ENCODE measurements at regions not wholly inside any gene's neighbourhood (a gene's known extent, or its start where the extent isn't known, plus 50 kb on each side); places are given as distances from the start of the nearest gene placed in this dataset.

DNA sequence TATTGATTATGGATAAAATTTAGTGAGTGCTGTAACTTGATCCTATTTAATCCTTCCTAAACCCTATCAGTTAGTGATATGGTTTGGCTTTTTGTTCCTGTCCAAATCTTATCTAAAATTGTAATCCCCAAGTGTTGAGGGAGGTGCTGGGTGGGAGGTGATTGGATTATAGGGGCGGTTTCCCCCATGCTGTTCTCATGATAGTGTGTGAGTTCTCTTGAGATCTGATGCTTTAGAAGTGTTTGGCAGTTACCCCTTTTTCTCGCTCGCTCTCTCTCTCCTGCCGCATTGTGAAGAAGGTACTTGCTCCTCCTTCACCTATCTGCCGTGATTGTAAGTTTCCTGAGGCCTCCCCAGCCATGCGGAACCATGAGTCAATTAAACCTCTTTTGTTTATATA is 134.0 kb upstream of the SUCLG2 start:
- TF ChIP-seq ESRRG (CRISPR knock-in tag; IDR thresholded peaks at IDR 0.05) (no peak), BACH2 (CRISPR knock-in tag; IDR thresholded peaks at IDR 0.05; ENCODE audit: borderline replicate concordance) (no peak), GLIS3 (CRISPR knock-in tag; IDR thresholded peaks at IDR 0.05) (no peak), TOX (CRISPR knock-in tag; IDR thresholded peaks at IDR 0.05; ENCODE audit: borderline replicate concordance) (no peak), TCF4 (CRISPR knock-in tag; IDR thresholded peaks at IDR 0.05; ENCODE audit: borderline replicate concordance) (no peak), ZNF565 (CRISPR knock-in tag; conservative IDR thresholded peaks at IDR 0.05; ENCODE audit: low read depth) (no peak)
- TF ChIP-seq, protein P1, sequence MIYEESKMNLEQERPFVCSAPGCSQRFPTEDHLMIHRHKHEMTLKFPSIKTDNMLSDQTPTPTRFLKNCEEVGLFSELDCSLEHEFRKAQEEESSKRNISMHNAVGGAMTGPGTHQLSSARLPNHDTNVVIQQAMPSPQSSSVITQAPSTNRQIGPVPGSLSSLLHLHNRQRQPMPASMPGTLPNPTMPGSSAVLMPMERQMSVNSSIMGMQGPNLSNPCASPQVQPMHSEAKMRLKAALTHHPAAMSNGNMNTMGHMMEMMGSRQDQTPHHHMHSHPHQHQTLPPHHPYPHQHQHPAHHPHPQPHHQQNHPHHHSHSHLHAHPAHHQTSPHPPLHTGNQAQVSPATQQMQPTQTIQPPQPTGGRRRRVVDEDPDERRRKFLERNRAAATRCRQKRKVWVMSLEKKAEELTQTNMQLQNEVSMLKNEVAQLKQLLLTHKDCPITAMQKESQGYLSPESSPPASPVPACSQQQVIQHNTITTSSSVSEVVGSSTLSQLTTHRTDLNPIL (CRISPR knock-in tag; IDR thresholded peaks at IDR 0.05; ENCODE audit: low read depth): no peak
- TF ChIP-seq, protein P2, sequence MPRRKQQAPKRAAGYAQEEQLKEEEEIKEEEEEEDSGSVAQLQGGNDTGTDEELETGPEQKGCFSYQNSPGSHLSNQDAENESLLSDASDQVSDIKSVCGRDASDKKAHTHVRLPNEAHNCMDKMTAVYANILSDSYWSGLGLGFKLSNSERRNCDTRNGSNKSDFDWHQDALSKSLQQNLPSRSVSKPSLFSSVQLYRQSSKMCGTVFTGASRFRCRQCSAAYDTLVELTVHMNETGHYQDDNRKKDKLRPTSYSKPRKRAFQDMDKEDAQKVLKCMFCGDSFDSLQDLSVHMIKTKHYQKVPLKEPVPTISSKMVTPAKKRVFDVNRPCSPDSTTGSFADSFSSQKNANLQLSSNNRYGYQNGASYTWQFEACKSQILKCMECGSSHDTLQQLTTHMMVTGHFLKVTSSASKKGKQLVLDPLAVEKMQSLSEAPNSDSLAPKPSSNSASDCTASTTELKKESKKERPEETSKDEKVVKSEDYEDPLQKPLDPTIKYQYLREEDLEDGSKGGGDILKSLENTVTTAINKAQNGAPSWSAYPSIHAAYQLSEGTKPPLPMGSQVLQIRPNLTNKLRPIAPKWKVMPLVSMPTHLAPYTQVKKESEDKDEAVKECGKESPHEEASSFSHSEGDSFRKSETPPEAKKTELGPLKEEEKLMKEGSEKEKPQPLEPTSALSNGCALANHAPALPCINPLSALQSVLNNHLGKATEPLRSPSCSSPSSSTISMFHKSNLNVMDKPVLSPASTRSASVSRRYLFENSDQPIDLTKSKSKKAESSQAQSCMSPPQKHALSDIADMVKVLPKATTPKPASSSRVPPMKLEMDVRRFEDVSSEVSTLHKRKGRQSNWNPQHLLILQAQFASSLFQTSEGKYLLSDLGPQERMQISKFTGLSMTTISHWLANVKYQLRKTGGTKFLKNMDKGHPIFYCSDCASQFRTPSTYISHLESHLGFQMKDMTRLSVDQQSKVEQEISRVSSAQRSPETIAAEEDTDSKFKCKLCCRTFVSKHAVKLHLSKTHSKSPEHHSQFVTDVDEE (CRISPR knock-in tag; IDR thresholded peaks at IDR 0.05): no peak

All from SK-N-SH treated with all-trans-retinoic acid at 6 μM for 48 hours (cell line).